Amniotic stem cell (primary cell): ENCODE measurements at regions not wholly inside any gene's neighbourhood (a gene's known extent, or its start where the extent isn't known, plus 50 kb on each side); places are given as distances from the start of the nearest gene placed in this dataset.
"Not testable (repeated sequence)": the region's sequence is repeated elsewhere in the genome, so short reads cannot be mapped to it uniquely, and the experiment has no call there.

ENCODE experiments used
- DNase-seq: peaks from one replicate; lab custom pipeline; 2025; lab: John Stamatoyannopoulos, UW

- DNase-seq: peak; percentile 1
These were observed 76.0 kb upstream of the GRK3 start for GRCh38 chr22:25488244-25489020.

GRCh38 chr22:25489947-25490346 is 74.5 kb upstream of the GRK3 start:
- DNase-seq: no peak

GRCh38 chr22:25490896-25491295 is 73.6 kb upstream of the GRK3 start:
- no peak for DNase-seq

- no peak for DNase-seq
These were observed 72.3 kb upstream of the GRK3 start for GRCh38 chr22:25492162-25492561.

GRCh38 chr22:25492841-25493734 is 71.4 kb upstream of the GRK3 start:
- DNase-seq: no peak

- no peak for DNase-seq
These were observed 70.7 kb upstream of the GRK3 start for GRCh38 chr22:25493794-25494193.

GRCh38 chr22:25494774-25495173 is 69.7 kb upstream of the GRK3 start:
- no peak for DNase-seq

GRCh38 chr22:25495285-25495684 is 69.2 kb upstream of the GRK3 start:
- DNase-seq: no peak

GRCh38 chr22:25496396-25497064 is 67.9 kb upstream of the GRK3 start:
- peak; percentile 15 for DNase-seq

- no peak for DNase-seq
These were observed 67.3 kb upstream of the GRK3 start for GRCh38 chr22:25497181-25497641.

- DNase-seq: no peak
These were observed 66.8 kb upstream of the GRK3 start for GRCh38 chr22:25497716-25498115.

- DNase-seq: not testable (repeated sequence)
These were observed 63.8 kb upstream of the GRK3 start for GRCh38 chr22:25500671-25501070.

GRCh38 chr22:25504017-25504416 is 60.5 kb upstream of the GRK3 start:
- not testable (repeated sequence) for DNase-seq

GRCh38 chr22:25508161-25508560 is 56.3 kb upstream of the GRK3 start:
- no peak for DNase-seq

- DNase-seq: no peak
These were observed 55.6 kb upstream of the GRK3 start for GRCh38 chr22:25508761-25509321.

GRCh38 chr22:25509374-25509791 is 55.1 kb upstream of the GRK3 start:
- DNase-seq: no peak

GRCh38 chr22:25510876-25511275 is 53.6 kb upstream of the GRK3 start:
- DNase-seq: no peak

GRCh38 chr22:25511725-25512124 is 52.8 kb upstream of the GRK3 start:
- no peak for DNase-seq

GRCh38 chr22:25514436-25515180 is 49.9 kb upstream of the GRK3 start:
- DNase-seq: no peak
